H1 (cell line): ENCODE measurements at regions not wholly inside any gene's neighbourhood (a gene's known extent, or its start where the extent isn't known, plus 50 kb on each side); places are given as distances from the start of the nearest gene placed in this dataset.

Source experiments
- ASH2L ChIP-seq: fragments of 200-600, 300-600 bp; sonication (generic); IDR thresholded peaks from one replicate; pipeline ENCODE4 v1.7.1; 2017; ENCODE audit warnings: low read length
- CBX8 ChIP-seq: fragments of 300-800, 300-1000 bp; sonication (generic); IDR thresholded peaks from 2 replicates; pipeline ENCODE4 v1.7.1; 2016; ENCODE audit warnings: low read depth, low read length, borderline replicate concordance
- CHD7 ChIP-seq: fragments of 300-600 bp; sonication (generic); IDR thresholded peaks from 2 replicates; pipeline ENCODE4 v1.7.1; 2012; ENCODE audit warnings: low read length, moderate library complexity, mild to moderate bottlenecking, inconsistent platforms; ENCODE audit not compliant: insufficient replicate concordance
- E2F6 ChIP-seq: IDR thresholded peaks from 2 replicates; pipeline ENCODE4 v1.6.1; 2012; ENCODE audit warnings: inconsistent platforms
- FOSL1 ChIP-seq: IDR thresholded peaks from 2 replicates; pipeline ENCODE4 v1.6.1; 2011; ENCODE audit warnings: mild to moderate bottlenecking, low read depth, low read length, moderate library complexity; ENCODE audit not compliant: insufficient read depth
- GTF2F1 ChIP-seq: IDR thresholded peaks from 2 replicates; pipeline ENCODE4 v1.6.1; 2012; ENCODE audit warnings: low read depth, low read length, improper control_type of control experiment, borderline replicate concordance
- KDM4A ChIP-seq: IDR thresholded peaks from one replicate; pipeline ENCODE4 v1.7.1; 2012; ENCODE audit warnings: low read depth, mild to moderate bottlenecking, moderate library complexity, low read length, inconsistent platforms; ENCODE audit not compliant: severe bottlenecking
- MAFK ChIP-seq: IDR thresholded peaks from 2 replicates; pipeline ENCODE4 v1.6.1; 2012; ENCODE audit warnings: low read depth, mild to moderate bottlenecking, improper control_type of control experiment, low read length
- POU5F1 ChIP-seq: IDR thresholded peaks from 2 replicates; pipeline ENCODE4 v1.6.1; 2011; ENCODE audit warnings: low read depth, mild to moderate bottlenecking, low read length, moderate library complexity
- RFX5 ChIP-seq: IDR thresholded peaks from 2 replicates; pipeline ENCODE4 v1.6.1; 2011; ENCODE audit warnings: low read depth, low read length, improper control_type of control experiment, borderline replicate concordance
- SIRT6 ChIP-seq: IDR thresholded peaks from one replicate; pipeline ENCODE4 v1.7.1; 2012; ENCODE audit warnings: low read length, inconsistent platforms
- SP4 ChIP-seq: IDR thresholded peaks from 2 replicates; pipeline ENCODE4 v1.6.1; 2012; ENCODE audit warnings: low read length, inconsistent platforms
- ZNF274 ChIP-seq: IDR thresholded peaks from 2 replicates; pipeline ENCODE4 v1.7.0; 2012; ENCODE audit warnings: low read length, borderline replicate concordance; ENCODE audit errors: extremely low read depth

- TF ChIP-seq CHD7 (no peak), MAFK (no peak), FOSL1 (no peak), ASH2L (no peak), E2F6 (no peak), KDM4A (no peak), CBX8 (no peak), POU5F1 (no peak), SP4 (no peak), ZNF274 (no peak), SIRT6 (no peak), RFX5 (no peak), GTF2F1 (no peak)
These were observed 120.0 kb downstream of the SEC23IP start (continued) for GRCh38 chr10:120012566-120012965.
